ENCODE measurements at regions not wholly inside any gene's neighbourhood (a gene's known extent, or its start where the extent isn't known, plus 50 kb on each side); places are given as distances from the start of the nearest gene placed in this dataset.

GRCh38 chr13:34278780-34279179, 460.8 kb downstream of the RFC3 start:
- H3K79me2 ChIP-seq (ENCODE audit: insufficient read depth, low read depth), result no peaks in the 10 kb centered on the region
- H3K9ac ChIP-seq, result no peak overlapping the region
- no peak overlapping the region for H3K4me2 ChIP-seq
- TF ChIP-seq CTCF (conservative IDR thresholded peaks at IDR 0.05; ENCODE audit: low read depth, low read length), result no peak
- H3K27ac ChIP-seq, result no peak overlapping the region
- no peaks in the 10 kb centered on the region for H3K36me3 ChIP-seq (ENCODE audit: insufficient read depth)
- no peaks in the 10 kb centered on the region for H3K4me1 ChIP-seq (ENCODE audit: low read depth, poor library complexity, severe bottlenecking)
- H3K27me3 ChIP-seq (ENCODE audit: insufficient read depth, low read depth), result no peaks in the 10 kb centered on the region
- H2AFZ ChIP-seq (ENCODE audit: low read depth), result no peak overlapping the region
- no peak overlapping the region for H3K4me3 ChIP-seq (IDR thresholded peaks at IDR 0.05; ENCODE audit: insufficient read depth, low read depth, low read length)
- H4K20me1 ChIP-seq (ENCODE audit: insufficient read depth), result no peaks in the 10 kb centered on the region

DNA sequence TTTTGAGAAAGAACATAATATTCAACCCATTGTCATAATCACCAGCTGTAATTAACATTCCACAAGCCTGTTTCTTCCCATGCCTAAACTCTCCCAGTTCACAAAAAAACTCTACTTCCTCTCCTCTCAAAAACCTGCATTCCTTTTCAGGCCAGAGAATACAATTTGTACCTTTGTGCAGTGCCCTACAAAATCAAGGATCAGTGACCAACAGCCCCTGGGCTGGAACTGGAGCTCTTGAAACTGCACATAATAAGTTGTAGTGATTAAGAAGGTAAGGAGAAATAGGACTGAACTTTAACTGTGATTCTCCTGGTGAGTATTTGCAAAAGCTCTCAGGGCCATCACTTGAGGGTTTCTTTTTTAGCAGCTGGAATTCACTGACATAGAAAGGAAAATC, 472.7 kb downstream of the RFC3 start:
- H3K4me3 ChIP-seq (IDR thresholded peaks at IDR 0.05; ENCODE audit: insufficient read depth, low read depth, low read length), result no peak overlapping the region
- TF ChIP-seq CTCF (conservative IDR thresholded peaks at IDR 0.05; ENCODE audit: low read depth, low read length), result no peak
- H3K4me1 ChIP-seq (ENCODE audit: low read depth, poor library complexity, severe bottlenecking), result no peaks in the 10 kb centered on the region
- H3K27ac ChIP-seq, result no peak overlapping the region
- H2AFZ ChIP-seq (ENCODE audit: low read depth), result no peak overlapping the region
- H3K27me3 ChIP-seq (ENCODE audit: insufficient read depth, low read depth), result no peaks in the 10 kb centered on the region
- H3K9ac ChIP-seq, result no peak overlapping the region
- H3K4me2 ChIP-seq, result no peak overlapping the region
- no peaks in the 10 kb centered on the region for H4K20me1 ChIP-seq (ENCODE audit: insufficient read depth)
- no peaks in the 10 kb centered on the region for H3K36me3 ChIP-seq (ENCODE audit: insufficient read depth)
- no peaks in the 10 kb centered on the region for H3K79me2 ChIP-seq (ENCODE audit: insufficient read depth, low read depth)

- Histone ChIP-seq H4K20me1 (ENCODE audit: insufficient read depth) (no peaks in the 10 kb centered on the region), H3K79me2 (ENCODE audit: insufficient read depth, low read depth) (no peaks in the 10 kb centered on the region), H3K4me2 (no peak overlapping the region), H3K9ac (no peak overlapping the region), H3K36me3 (ENCODE audit: insufficient read depth) (no peaks in the 10 kb centered on the region), H3K4me1 (ENCODE audit: low read depth, poor library complexity, severe bottlenecking) (no peaks in the 10 kb centered on the region), H3K27me3 (ENCODE audit: insufficient read depth, low read depth) (no peaks in the 10 kb centered on the region), H2AFZ (ENCODE audit: low read depth) (no peak overlapping the region), H3K27ac (no peak overlapping the region), H3K4me3 (IDR thresholded peaks at IDR 0.05; ENCODE audit: insufficient read depth, low read depth, low read length) (no peak overlapping the region)
- TF ChIP-seq CTCF (conservative IDR thresholded peaks at IDR 0.05; ENCODE audit: low read depth, low read length), result no peak
Measured at GRCh38 chr13:34294483-34295129, 476.7 kb downstream of the RFC3 start.

DNA sequence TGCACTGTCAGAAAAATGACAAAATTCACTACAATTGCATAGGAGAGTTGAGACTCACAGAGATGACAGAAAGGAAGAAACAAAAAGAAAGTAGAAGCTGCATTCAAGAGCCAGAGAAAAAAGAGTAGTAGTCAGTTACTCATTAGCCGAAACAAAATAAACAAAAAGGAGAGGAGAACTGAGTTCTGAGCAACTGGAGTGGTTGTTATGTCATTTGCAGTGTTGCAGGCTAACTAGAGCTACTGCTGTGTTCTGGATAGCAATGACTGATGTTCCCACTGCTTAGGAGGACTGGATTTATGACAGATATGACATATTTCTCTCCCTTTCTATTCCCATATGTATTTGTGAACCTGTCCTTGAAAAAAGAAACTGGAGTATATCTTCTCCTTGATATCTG, 482.6 kb downstream of the RFC3 start:
- H3K4me2 ChIP-seq, result no peak overlapping the region
- H3K4me3 ChIP-seq (IDR thresholded peaks at IDR 0.05; ENCODE audit: insufficient read depth, low read depth, low read length), result no peak overlapping the region
- H3K27ac ChIP-seq, result no peak overlapping the region
- no peaks in the 10 kb centered on the region for H3K79me2 ChIP-seq (ENCODE audit: insufficient read depth, low read depth)
- no peak overlapping the region for H2AFZ ChIP-seq (ENCODE audit: low read depth)
- no peaks in the 10 kb centered on the region for H4K20me1 ChIP-seq (ENCODE audit: insufficient read depth)
- no peaks in the 10 kb centered on the region for H3K27me3 ChIP-seq (ENCODE audit: insufficient read depth, low read depth)
- no peak for TF ChIP-seq CTCF (conservative IDR thresholded peaks at IDR 0.05; ENCODE audit: low read depth, low read length)
- H3K36me3 ChIP-seq (ENCODE audit: insufficient read depth), result no peaks in the 10 kb centered on the region
- no peaks in the 10 kb centered on the region for H3K4me1 ChIP-seq (ENCODE audit: low read depth, poor library complexity, severe bottlenecking)
- no peak overlapping the region for H3K9ac ChIP-seq

All from KMS-11 (cell line).